ENCODE measurements at regions not wholly inside any gene's neighbourhood (a gene's known extent, or its start where the extent isn't known, plus 50 kb on each side); places are given as distances from the start of the nearest gene placed in this dataset.
A peak's percentile ranks its signal among the peaks of the same experiment; 100 is the strongest.

GRCh38 chr6:44500074-44500473 is 112.6 kb downstream of the CDC5L start:
- no peak for DNase-seq

- DNase-seq: no peak
These were observed 116.0 kb downstream of the CDC5L start for GRCh38 chr6:44503471-44503870.

- peak; percentile 53 for DNase-seq
These were observed 116.8 kb downstream of the CDC5L start for GRCh38 chr6:44504301-44504791.

- no peak for DNase-seq
These were observed 118.2 kb downstream of the CDC5L start for GRCh38 chr6:44505751-44506150.

GRCh38 chr6:44507014-44507413 is 119.5 kb downstream of the CDC5L start:
- DNase-seq: no peak

GRCh38 chr6:44508646-44509045 is 121.1 kb downstream of the CDC5L start:
- peak; percentile 73 for DNase-seq

GRCh38 chr6:44511126-44511525 is 123.6 kb downstream of the CDC5L start:
- no peak for DNase-seq

GRCh38 chr6:44512868-44513741 is 125.6 kb downstream of the CDC5L start:
- DNase-seq: peak; percentile 14

GRCh38 chr6:44514085-44514484 is 126.6 kb downstream of the CDC5L start:
- DNase-seq: no peak

GRCh38 chr6:44514576-44515193 is 127.2 kb downstream of the CDC5L start:
- DNase-seq: no peak

- DNase-seq: no peak
These were observed 135.4 kb downstream of the CDC5L start for GRCh38 chr6:44522871-44523270.

GRCh38 chr6:44524476-44525227 is 137.1 kb downstream of the CDC5L start:
- DNase-seq: no peak

- no peak for DNase-seq
These were observed 138.3 kb downstream of the CDC5L start for GRCh38 chr6:44525761-44526351.

GRCh38 chr6:44527181-44527580 is 139.7 kb downstream of the CDC5L start:
- peak; percentile 40 for DNase-seq

GRCh38 chr6:44527583-44528369 is 140.3 kb downstream of the CDC5L start:
- no peak for DNase-seq

- DNase-seq: no peak
These were observed 140.8 kb downstream of the CDC5L start for GRCh38 chr6:44528370-44528644.

- DNase-seq: no peak
These were observed 141.2 kb downstream of the CDC5L start for GRCh38 chr6:44528716-44529115.

GRCh38 chr6:44529146-44529905 is 141.8 kb downstream of the CDC5L start:
- DNase-seq: no peak

GRCh38 chr6:44530209-44530909 is 142.9 kb downstream of the CDC5L start:
- DNase-seq: no peak

GRCh38 chr6:44530910-44531234 is 143.4 kb downstream of the CDC5L start:
- no peak for DNase-seq

GRCh38 chr6:44531442-44532015 is 144.0 kb downstream of the CDC5L start:
- DNase-seq: no peak
